NCI-H510A treated with DMSO at 0.1 percent for 48 hours (cell line): ENCODE measurements at regions not wholly inside any gene's neighbourhood (a gene's known extent, or its start where the extent isn't known, plus 50 kb on each side); places are given as distances from the start of the nearest gene placed in this dataset.
"Not testable (repeated sequence)": the region's sequence is repeated elsewhere in the genome, so short reads cannot be mapped to it uniquely, and the experiment has no call there.

Source experiments
- DNase-seq: peaks from one replicate; lab custom pipeline; 2025; lab: John Stamatoyannopoulos, UW

- no peak for DNase-seq
Measured at GRCh38 chr13:62525652-62526051, 1110.0 kb upstream of the PCDH20 start.

GRCh38 chr13:62524498-62524897 lies 1108.8 kb upstream of the PCDH20 start:
- DNase-seq = no peak

- DNase-seq = no peak
Measured at GRCh38 chr13:62524061-62524460, 1108.4 kb upstream of the PCDH20 start.

- no peak for DNase-seq
Measured at GRCh38 chr13:62512194-62513141, 1096.8 kb upstream of the PCDH20 start.

- no peak for DNase-seq
Measured at GRCh38 chr13:62510906-62511655, 1095.4 kb upstream of the PCDH20 start.

- no peak for DNase-seq
Measured at GRCh38 chr13:62502588-62502987, 1086.9 kb upstream of the PCDH20 start.

GRCh38 chr13:62489731-62490130 lies 1074.1 kb upstream of the PCDH20 start:
- no peak for DNase-seq

GRCh38 chr13:62483774-62484173 lies 1068.1 kb upstream of the PCDH20 start:
- no peak for DNase-seq

- DNase-seq = no peak
Measured at GRCh38 chr13:62482351-62482750, 1066.7 kb upstream of the PCDH20 start.

GRCh38 chr13:62473944-62474237 lies 1058.2 kb upstream of the PCDH20 start:
- no peak for DNase-seq

- no peak for DNase-seq
Measured at GRCh38 chr13:62473190-62473943, 1057.7 kb upstream of the PCDH20 start.

- no peak for DNase-seq
Measured at GRCh38 chr13:62453761-62454160, 1038.1 kb upstream of the PCDH20 start.

GRCh38 chr13:62450759-62451158 lies 1035.1 kb upstream of the PCDH20 start:
- no peak for DNase-seq

GRCh38 chr13:62447771-62448382 lies 1032.2 kb upstream of the PCDH20 start:
- not testable (repeated sequence) for DNase-seq

- DNase-seq = no peak
Measured at GRCh38 chr13:62444805-62445204, 1029.2 kb upstream of the PCDH20 start.

- no peak for DNase-seq
Measured at GRCh38 chr13:62434081-62434480, 1018.4 kb upstream of the PCDH20 start.

- DNase-seq = no peak
Measured at GRCh38 chr13:62433660-62434059, 1018.0 kb upstream of the PCDH20 start.

GRCh38 chr13:62432906-62433305 lies 1017.3 kb upstream of the PCDH20 start:
- DNase-seq = no peak

GRCh38 chr13:62432295-62432694 lies 1016.6 kb upstream of the PCDH20 start:
- no peak for DNase-seq

GRCh38 chr13:62431852-62432251 lies 1016.2 kb upstream of the PCDH20 start:
- DNase-seq = no peak

- DNase-seq = no peak
Measured at GRCh38 chr13:62418872-62419271, 1003.2 kb upstream of the PCDH20 start.

- no peak for DNase-seq
Measured at GRCh38 chr13:62418376-62418775, 1002.7 kb upstream of the PCDH20 start.
